GM06990 (cell line): ENCODE measurements at regions not wholly inside any gene's neighbourhood (a gene's known extent, or its start where the extent isn't known, plus 50 kb on each side); places are given as distances from the start of the nearest gene placed in this dataset.
"Not testable (repeated sequence)": the region's sequence is repeated elsewhere in the genome, so short reads cannot be mapped to it uniquely, and the experiment has no call there.

Experiments used
- DNase-seq: peaks from one replicate; pipeline ENCODE4 v3.0.0-alpha.2; 2011; ENCODE audit not compliant: insufficient read length; ENCODE audit errors: extremely low read depth
- H3K27me3 ChIP-seq: replicated peaks from 2 replicates; pipeline ENCODE4 v1.6.0; 2011; ENCODE audit warnings: low read length; ENCODE audit not compliant: control insufficient read depth, insufficient read depth
- H3K36me3 ChIP-seq: 2 replicates; pipeline ENCODE4 v1.5.1; 2011; ENCODE audit warnings: low read length; ENCODE audit not compliant: control insufficient read depth, insufficient read depth
- H3K4me3 ChIP-seq: replicated peaks from 2 replicates; pipeline ENCODE4 v1.5.1; 2011; ENCODE audit warnings: low read depth, mild to moderate bottlenecking, control low read depth, low read length
- TF ChIP-seq, protein P1 (sequence below): IDR thresholded peaks from 2 replicates; pipeline ENCODE4 v1.5.1; 2011; ENCODE audit warnings: low read length, control low read depth, mild to moderate bottlenecking, inconsistent platforms; ENCODE audit not compliant: insufficient read depth, poor library complexity, severe bottlenecking

DNA sequence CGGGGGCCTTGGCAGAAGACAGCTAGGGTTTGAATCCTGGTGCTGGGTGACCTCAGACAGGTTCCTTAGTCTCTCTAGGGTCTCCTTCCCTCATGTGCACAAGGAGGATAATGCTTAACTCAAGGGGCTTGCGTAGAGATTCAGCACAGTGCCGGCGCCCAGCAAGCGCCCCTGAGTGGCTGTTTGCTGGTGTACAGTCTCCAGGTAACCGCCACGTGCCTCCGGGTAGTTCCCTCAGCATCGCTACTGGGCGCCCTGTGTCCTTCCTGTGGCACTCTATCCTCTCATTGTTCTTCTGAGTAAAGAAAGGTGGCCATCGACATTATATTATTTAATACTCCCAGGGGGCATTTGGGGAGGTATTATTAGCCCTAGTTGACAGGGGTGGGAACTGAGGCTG lies 80.9 kb downstream of the NENF start:
- TF ChIP-seq, protein P1, sequence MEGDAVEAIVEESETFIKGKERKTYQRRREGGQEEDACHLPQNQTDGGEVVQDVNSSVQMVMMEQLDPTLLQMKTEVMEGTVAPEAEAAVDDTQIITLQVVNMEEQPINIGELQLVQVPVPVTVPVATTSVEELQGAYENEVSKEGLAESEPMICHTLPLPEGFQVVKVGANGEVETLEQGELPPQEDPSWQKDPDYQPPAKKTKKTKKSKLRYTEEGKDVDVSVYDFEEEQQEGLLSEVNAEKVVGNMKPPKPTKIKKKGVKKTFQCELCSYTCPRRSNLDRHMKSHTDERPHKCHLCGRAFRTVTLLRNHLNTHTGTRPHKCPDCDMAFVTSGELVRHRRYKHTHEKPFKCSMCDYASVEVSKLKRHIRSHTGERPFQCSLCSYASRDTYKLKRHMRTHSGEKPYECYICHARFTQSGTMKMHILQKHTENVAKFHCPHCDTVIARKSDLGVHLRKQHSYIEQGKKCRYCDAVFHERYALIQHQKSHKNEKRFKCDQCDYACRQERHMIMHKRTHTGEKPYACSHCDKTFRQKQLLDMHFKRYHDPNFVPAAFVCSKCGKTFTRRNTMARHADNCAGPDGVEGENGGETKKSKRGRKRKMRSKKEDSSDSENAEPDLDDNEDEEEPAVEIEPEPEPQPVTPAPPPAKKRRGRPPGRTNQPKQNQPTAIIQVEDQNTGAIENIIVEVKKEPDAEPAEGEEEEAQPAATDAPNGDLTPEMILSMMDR = no peak
- no peak for DNase-seq
- no peaks in the 10 kb centered on the region for H3K36me3 ChIP-seq
- no peak overlapping the region for H3K4me3 ChIP-seq
- no peaks in the 10 kb centered on the region; the same call in 1 of the 2 replicates for H3K27me3 ChIP-seq

GRCh38 chr1:212514056-212514614 lies 81.4 kb downstream of the NENF start:
- no peak overlapping the region for H3K4me3 ChIP-seq
- DNase-seq = no peak
- no peaks in the 10 kb centered on the region for H3K36me3 ChIP-seq
- no peaks in the 10 kb centered on the region; the same call in 1 of the 2 replicates for H3K27me3 ChIP-seq
- TF ChIP-seq, protein P1 = no peak

DNA sequence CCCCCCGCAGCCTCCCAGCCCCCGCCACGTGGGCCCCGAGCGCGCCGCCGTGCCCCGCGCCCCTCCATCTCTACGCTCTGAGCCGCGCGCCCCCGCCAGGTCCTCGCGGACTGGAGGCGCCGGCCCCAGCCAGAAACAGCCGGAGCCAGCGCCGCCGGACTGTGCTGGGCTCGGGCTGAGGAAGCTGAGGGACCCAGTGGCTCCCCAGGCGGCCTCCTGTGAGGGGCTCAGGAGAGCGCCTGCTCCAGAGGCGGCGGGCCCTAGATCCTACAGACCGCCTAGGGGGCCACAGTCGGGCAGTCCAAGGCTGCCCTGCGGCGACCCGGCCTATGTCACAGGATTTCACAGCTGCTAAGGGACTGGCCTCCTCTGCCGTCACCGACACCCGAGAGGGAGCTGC lies 82.1 kb downstream of the NENF start:
- H3K36me3 ChIP-seq = no peaks in the 10 kb centered on the region
- DNase-seq = no peak
- TF ChIP-seq, protein P1 = no peak
- H3K4me3 ChIP-seq = no peak overlapping the region
- no peaks in the 10 kb centered on the region; the same call in 1 of the 2 replicates for H3K27me3 ChIP-seq

DNA sequence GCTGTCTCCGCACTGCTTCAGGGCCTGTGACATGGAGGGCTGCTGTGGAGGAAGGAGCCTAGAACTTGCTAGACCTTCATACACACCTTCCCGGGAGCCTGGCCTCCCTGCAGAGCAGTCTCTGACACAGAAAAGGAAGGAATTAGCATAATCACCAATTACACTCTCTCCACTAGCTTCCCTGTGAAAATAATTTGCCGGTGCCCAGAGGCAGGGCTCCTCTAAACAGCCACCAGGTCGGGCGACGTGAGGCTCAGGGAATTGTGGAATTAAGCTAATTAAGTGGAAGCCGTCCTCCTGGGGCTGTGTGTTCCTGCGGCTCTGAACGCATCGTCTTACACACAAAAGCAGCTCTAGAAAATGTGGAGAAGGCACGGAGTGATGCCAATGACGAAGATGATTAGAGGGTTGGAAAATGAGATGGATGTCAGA lies 82.6 kb downstream of the NENF start:
- no peak for DNase-seq

DNA sequence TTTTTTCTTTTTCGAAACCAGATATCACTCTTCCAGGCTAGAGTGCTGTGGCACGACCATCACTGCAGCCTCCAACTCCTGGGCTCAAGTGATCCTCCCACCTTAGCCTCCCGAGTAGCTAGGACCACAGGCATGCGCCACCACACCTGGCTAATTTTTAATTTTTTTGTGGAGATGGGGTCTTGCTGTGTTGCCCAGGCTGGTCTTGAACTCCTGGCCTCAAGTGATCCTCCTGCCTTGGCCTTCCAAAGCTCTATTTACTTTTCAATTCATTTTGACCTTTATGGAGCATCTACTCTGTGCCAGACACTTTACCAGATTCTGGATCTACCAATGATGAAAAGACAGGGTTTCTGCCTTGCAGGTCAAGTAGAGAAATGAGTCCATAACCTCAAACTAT lies 83.3 kb downstream of the NENF start:
- not testable (repeated sequence) for H3K36me3 ChIP-seq, DNase-seq, H3K4me3 ChIP-seq, H3K27me3 ChIP-seq

More for the DNA sequence above, 82.6 kb downstream of the NENF start:
- TF ChIP-seq, protein P1 = no peak
- Histone ChIP-seq H3K36me3 (no peaks in the 10 kb centered on the region), H3K4me3 (no peak overlapping the region), H3K27me3 (no peaks in the 10 kb centered on the region; the same call in 1 of the 2 replicates)

- TF ChIP-seq, protein P1 = no peak
- DNase-seq = no peak
- Histone ChIP-seq H3K4me3 (no peak overlapping the region), H3K36me3 (no peaks in the 10 kb centered on the region), H3K27me3 (no peaks in the 10 kb centered on the region)
Observed at GRCh38 chr1:212518188-212519054, 85.7 kb downstream of the NENF start.
